ENCODE measurements at regions not wholly inside any gene's neighbourhood (a gene's known extent, or its start where the extent isn't known, plus 50 kb on each side); places are given as distances from the start of the nearest gene placed in this dataset.

DNA sequence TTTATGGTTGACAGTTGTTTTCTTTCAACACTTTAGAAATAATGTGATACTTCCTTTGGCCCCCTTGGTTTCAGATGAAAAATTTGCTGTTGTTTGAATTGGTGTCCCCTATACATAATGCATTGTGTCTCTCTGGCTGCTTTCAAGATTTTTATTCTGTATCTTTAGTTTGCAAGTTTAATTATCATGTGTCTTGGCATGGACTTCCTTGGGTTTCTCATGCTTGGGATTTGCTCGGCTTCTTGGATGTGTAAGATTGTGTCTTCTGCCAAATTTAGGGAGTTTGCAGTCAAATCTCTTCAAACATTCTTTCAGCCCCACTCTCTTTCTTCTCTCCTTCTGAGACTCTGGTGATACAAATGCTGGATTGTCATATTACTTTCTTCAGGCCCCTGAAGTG is 53.4 kb upstream of the PTPRG start:
- FAIRE-seq (no peak), ATAC-seq (no peak), DNase-seq (ENCODE audit: low spot score) (no peak)
- no peaks in the 10 kb centered on the region for H3K4me1 ChIP-seq (ENCODE audit: insufficient read depth, low read length)
- no peak overlapping the region for H3K4me2 ChIP-seq (ENCODE audit: low read depth, low read length)
- BruUV-seq (replicated peaks), result no TSS peak
- in situ Hi-C loops (cut with HindIII; ENCODE audit: extremely low pct_ligation_motif_present, low pct_unique_long_range_greater_than_20kb) (no loop called here), intact Hi-C loops (cut with micrococcal nuclease; ENCODE audit: unreplicated experiment) (no loop called here)
- H4K20me1 ChIP-seq (ENCODE audit: insufficient read depth, low read length), result no peaks in the 10 kb centered on the region
- POLR2A ChIA-PET, result no interaction called here
- 22% methylated on average over 1 of the region's 1 CpG for WGBS (ENCODE audit: low lambda C conversion rate)
- no peaks in the 10 kb centered on the region for H3K79me2 ChIP-seq (ENCODE audit: insufficient read depth, low read length)
- no peak overlapping the region for H3K27ac ChIP-seq (ENCODE audit: extremely low read length, insufficient read depth, low read length)
- H3K9me3 ChIP-seq (ENCODE audit: low read length), result no peaks in the 10 kb centered on the region
- no peaks in the 10 kb centered on the region for H3K27me3 ChIP-seq (ENCODE audit: control insufficient read depth in 1 of 2, insufficient read depth in 2 of 2, low read length in 2 of 2)
- no peak overlapping the region for H2AFZ ChIP-seq (ENCODE audit: low read length)
- H3K9ac ChIP-seq (ENCODE audit: insufficient read depth, low read depth, low read length), result no peak overlapping the region
- CTCF ChIA-PET (ENCODE audit: low intra/inter-chr PET ratio, low total read pairs), result no interaction called here
- H3K4me3 ChIP-seq (replicated peaks in 1 of 3; ENCODE audit: insufficient read depth in 1 of 3, low read depth in 2 of 3, low read length in 3 of 3), result no peak overlapping the region
- H3K36me3 ChIP-seq (replicated peaks in 1 of 2; ENCODE audit: control insufficient read depth in 1 of 2, insufficient read depth in 2 of 2, low read length in 2 of 2), result no peaks in the 10 kb centered on the region
- TF ChIP-seq SP2 (CRISPR knock-in tag; IDR thresholded peaks at IDR 0.05) (no peak), DPF2 (CRISPR knock-in tag; IDR thresholded peaks at IDR 0.05; ENCODE audit: borderline replicate concordance, low read depth) (no peak), ZNF207 (IDR thresholded peaks at IDR 0.05; ENCODE audit: borderline replicate concordance) (no peak), ZSCAN9 (CRISPR knock-in tag; IDR thresholded peaks at IDR 0.05; ENCODE audit: borderline replicate concordance) (no peak), NFKB2 (CRISPR knock-in tag; IDR thresholded peaks at IDR 0.05; ENCODE audit: borderline replicate concordance) (no peak), ZNF253 (CRISPR knock-in tag; IDR thresholded peaks at IDR 0.05; ENCODE audit: borderline replicate concordance) (no peak)
- TF ChIP-seq, protein P1, sequence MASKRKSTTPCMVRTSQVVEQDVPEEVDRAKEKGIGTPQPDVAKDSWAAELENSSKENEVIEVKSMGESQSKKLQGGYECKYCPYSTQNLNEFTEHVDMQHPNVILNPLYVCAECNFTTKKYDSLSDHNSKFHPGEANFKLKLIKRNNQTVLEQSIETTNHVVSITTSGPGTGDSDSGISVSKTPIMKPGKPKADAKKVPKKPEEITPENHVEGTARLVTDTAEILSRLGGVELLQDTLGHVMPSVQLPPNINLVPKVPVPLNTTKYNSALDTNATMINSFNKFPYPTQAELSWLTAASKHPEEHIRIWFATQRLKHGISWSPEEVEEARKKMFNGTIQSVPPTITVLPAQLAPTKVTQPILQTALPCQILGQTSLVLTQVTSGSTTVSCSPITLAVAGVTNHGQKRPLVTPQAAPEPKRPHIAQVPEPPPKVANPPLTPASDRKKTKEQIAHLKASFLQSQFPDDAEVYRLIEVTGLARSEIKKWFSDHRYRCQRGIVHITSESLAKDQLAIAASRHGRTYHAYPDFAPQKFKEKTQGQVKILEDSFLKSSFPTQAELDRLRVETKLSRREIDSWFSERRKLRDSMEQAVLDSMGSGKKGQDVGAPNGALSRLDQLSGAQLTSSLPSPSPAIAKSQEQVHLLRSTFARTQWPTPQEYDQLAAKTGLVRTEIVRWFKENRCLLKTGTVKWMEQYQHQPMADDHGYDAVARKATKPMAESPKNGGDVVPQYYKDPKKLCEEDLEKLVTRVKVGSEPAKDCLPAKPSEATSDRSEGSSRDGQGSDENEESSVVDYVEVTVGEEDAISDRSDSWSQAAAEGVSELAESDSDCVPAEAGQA (IDR thresholded peaks at IDR 0.05; ENCODE audit: low read depth), result no peak
- TF ChIP-seq, protein P1 (CRISPR knock-in tag; IDR thresholded peaks at IDR 0.05; ENCODE audit: borderline replicate concordance), result no peak
- TF ChIP-seq, protein P2, sequence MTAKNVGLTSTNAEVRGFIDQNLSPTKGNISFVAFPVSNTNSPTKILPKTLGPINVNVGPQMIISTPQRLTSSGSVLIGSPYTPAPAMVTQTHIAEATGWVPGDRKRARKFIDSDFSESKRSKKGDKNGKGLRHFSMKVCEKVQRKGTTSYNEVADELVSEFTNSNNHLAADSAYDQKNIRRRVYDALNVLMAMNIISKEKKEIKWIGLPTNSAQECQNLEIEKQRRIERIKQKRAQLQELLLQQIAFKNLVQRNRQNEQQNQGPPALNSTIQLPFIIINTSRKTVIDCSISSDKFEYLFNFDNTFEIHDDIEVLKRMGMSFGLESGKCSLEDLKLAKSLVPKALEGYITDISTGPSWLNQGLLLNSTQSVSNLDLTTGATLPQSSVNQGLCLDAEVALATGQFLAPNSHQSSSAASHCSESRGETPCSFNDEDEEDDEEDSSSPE (CRISPR knock-in tag; IDR thresholded peaks at IDR 0.05), result no peak
- TF ChIP-seq, protein P3, sequence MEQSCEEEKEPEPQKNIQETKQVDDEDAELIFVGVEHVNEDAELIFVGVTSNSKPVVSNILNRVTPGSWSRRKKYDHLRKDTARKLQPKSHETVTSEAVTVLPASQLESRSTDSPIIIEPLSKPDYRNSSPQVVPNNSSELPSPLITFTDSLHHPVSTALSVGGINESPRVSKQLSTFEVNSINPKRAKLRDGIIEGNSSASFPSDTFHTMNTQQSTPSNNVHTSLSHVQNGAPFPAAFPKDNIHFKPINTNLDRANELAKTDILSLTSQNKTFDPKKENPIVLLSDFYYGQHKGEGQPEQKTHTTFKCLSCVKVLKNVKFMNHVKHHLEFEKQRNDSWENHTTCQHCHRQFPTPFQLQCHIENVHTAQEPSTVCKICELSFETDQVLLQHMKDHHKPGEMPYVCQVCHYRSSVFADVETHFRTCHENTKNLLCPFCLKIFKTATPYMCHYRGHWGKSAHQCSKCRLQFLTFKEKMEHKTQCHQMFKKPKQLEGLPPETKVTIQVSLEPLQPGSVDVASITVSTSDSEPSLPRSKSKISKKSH (CRISPR knock-in tag; IDR thresholded peaks at IDR 0.05; ENCODE audit: borderline replicate concordance), result no peak
- TF ChIP-seq, protein P4, sequence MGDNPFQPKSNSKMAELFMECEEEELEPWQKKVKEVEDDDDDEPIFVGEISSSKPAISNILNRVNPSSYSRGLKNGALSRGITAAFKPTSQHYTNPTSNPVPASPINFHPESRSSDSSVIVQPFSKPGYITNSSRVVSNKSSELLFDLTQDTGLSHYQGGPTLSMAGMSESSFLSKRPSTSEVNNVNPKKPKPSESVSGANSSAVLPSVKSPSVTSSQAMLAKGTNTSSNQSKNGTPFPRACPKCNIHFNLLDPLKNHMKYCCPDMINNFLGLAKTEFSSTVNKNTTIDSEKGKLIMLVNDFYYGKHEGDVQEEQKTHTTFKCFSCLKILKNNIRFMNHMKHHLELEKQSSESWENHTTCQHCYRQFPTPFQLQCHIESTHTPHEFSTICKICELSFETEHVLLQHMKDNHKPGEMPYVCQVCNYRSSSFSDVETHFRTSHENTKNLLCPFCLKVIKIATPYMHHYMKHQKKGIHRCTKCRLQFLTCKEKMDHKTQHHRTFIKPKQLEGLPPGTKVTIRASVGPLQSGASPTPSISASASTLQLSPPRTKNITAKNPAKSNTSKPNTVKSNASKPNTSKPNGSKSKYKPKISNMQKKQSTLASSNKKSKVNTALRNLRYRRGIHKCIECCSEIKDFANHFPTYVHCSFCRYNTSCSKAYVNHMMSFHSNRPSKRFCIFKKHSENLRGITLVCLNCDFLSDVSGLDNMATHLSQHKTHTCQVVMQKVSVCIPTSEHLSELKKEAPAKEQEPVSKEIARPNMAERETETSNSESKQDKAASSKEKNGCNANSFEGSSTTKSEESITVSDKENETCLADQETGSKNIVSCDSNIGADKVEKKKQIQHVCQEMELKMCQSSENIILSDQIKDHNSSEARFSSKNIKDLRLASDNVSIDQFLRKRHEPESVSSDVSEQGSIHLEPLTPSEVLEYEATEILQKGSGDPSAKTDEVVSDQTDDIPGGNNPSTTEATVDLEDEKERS (CRISPR knock-in tag; IDR thresholded peaks at IDR 0.05), result no peak
